GM12878 (cell line): ENCODE measurements at regions not wholly inside any gene's neighbourhood (a gene's known extent, or its start where the extent isn't known, plus 50 kb on each side); places are given as distances from the start of the nearest gene placed in this dataset.

Experiments
- ATAC-seq: fragments of 200-7000 bp; cut with Tn5 transposase; 3 replicates; pipeline ENCODE4 v1.9.1; 2020; ENCODE audit warnings: mild to moderate bottlenecking, moderate library complexity
- BruUV-seq: library from RNA; stranded (reverse); fragments of 400-500 nt; replicated peaks from 2 replicates; lab custom pipeline; 2021; lab: Mats Ljungman, UMichigan
- CTCF ChIA-PET: fragments of 300-600 bp; sonication (Branson Sonifier 250); formaldehyde crosslinking; extraction: SDS; loops from one replicate; lab custom pipeline; 2021; ENCODE audit warnings: inconsistent platforms; lab: Yijun Ruan, JAX
- POLR2A ChIA-PET: fragments of 350-600 bp; formaldehyde crosslinking; extraction: SDS; loops from one replicate; lab custom pipeline; 2021; ENCODE audit warnings: inconsistent platforms; lab: Charles Lee
- RAD21 ChIA-PET: fragments of 300-600 bp; sonication (Branson Sonifier 250); formaldehyde crosslinking; loops from one replicate; lab custom pipeline; 2023; ENCODE audit warnings: antibody characterized with exemption; ENCODE audit not compliant: unreplicated experiment; lab: Charles Lee
- SMC1A ChIA-PET: fragments of 300-600 bp; sonication (Branson Sonifier 250); formaldehyde crosslinking; loops from one replicate; lab custom pipeline; 2023; ENCODE audit not compliant: unreplicated experiment, uncharacterized antibody; lab: Charles Lee
- DNase-seq: peaks from one replicate; pipeline ENCODE4 v3.0.0-alpha.2; 2011; ENCODE audit warnings: low read depth, low spot score
- FAIRE-seq: peaks from 3 replicates; lab custom pipeline; 2011; peaks lifted over from hg19 to GRCh38; lab: Jason Lieb, UNC
- H2AFZ ChIP-seq: 2 replicates; pipeline ENCODE4 v1.6.0; 2011; ENCODE audit warnings: low read depth, low read length, control low read depth; ENCODE audit not compliant: control insufficient read depth
- H3K27ac ChIP-seq: 2 replicates; pipeline ENCODE4 v1.5.1; 2011; ENCODE audit warnings: control low read depth; ENCODE audit not compliant: control insufficient read depth, insufficient read depth
- H3K27me3 ChIP-seq, 2 experiments: replicated peaks in 1 of 2; 2 replicates each; pipeline versions ENCODE4 v1.6.0 to v1.6.1; 2011; ENCODE audit warnings: low read length in 1 of 2; ENCODE audit not compliant: control insufficient read depth in 2 of 2, insufficient read depth in 2 of 2
- H3K36me3 ChIP-seq, 2 experiments: 2 replicates each; pipeline ENCODE4 v1.5.1; 2011; ENCODE audit warnings: low read length in 1 of 2; ENCODE audit not compliant: control insufficient read depth in 2 of 2, insufficient read depth in 2 of 2
- H3K4me1 ChIP-seq: 2 replicates; pipeline ENCODE4 v1.6.1; 2011; ENCODE audit warnings: mild to moderate bottlenecking, low read length, moderate library complexity, mixed read lengths; ENCODE audit not compliant: control insufficient read depth, insufficient read depth
- H3K4me2 ChIP-seq: 2 replicates; pipeline ENCODE4 v1.6.0; 2011; ENCODE audit warnings: control low read depth; ENCODE audit not compliant: control insufficient read depth, insufficient read depth
- H3K4me3 ChIP-seq: fragments of 200-600 bp; sonication (generic); 2 replicates; pipeline ENCODE4 v1.5.1; 2016
- H3K79me2 ChIP-seq: 2 replicates; pipeline ENCODE4 v1.6.0; 2011; ENCODE audit warnings: low read length; ENCODE audit not compliant: control insufficient read depth, insufficient read depth
- H3K9ac ChIP-seq: 2 replicates; pipeline ENCODE4 v1.8.0; 2011; ENCODE audit warnings: low read length, control low read depth, mixed read lengths; ENCODE audit not compliant: control insufficient read depth, insufficient read depth
- H3K9me3 ChIP-seq: replicated peaks from 3 replicates; pipeline ENCODE4 v1.5.1; 2011; ENCODE audit warnings: mild to moderate bottlenecking, low read length; ENCODE audit not compliant: control insufficient read depth, insufficient read depth
- H4K20me1 ChIP-seq: 2 replicates; pipeline ENCODE4 v1.6.0; 2011; ENCODE audit not compliant: control insufficient read depth, insufficient read depth
- BRCA1 ChIP-seq: IDR thresholded peaks from 2 replicates; pipeline ENCODE4 v1.6.1; 2011; ENCODE audit warnings: low read depth, low read length, improper control_type of control experiment
- CBX3 ChIP-seq: fragments of 200-600 bp; sonication (generic); IDR thresholded peaks from 2 replicates; pipeline ENCODE4 v1.6.1; 2016; ENCODE audit warnings: low read depth, borderline replicate concordance
- CBX5 ChIP-seq: sonication (generic); IDR thresholded peaks from 2 replicates; pipeline ENCODE4 v1.6.1; 2016; ENCODE audit warnings: low read depth, moderate library complexity, mild to moderate bottlenecking, inconsistent platforms
- IKZF2 ChIP-seq, 2 experiments: fragments of 450-650 bp; IDR thresholded peaks; 2 replicates each; pipeline ENCODE4 v1.6.1; 2017; ENCODE audit warnings: mild to moderate bottlenecking in 2 of 2, moderate library complexity in 2 of 2
- MXI1 ChIP-seq: fragments of 150-350 bp; IDR thresholded peaks from 2 replicates; pipeline ENCODE4 v1.6.1; 2011; ENCODE audit warnings: low read depth, mild to moderate bottlenecking, inconsistent platforms, low read length, improper control_type of control experiment
- MYB ChIP-seq: fragments of 150-350 bp; IDR thresholded peaks from 2 replicates; pipeline ENCODE4 v1.6.1; 2014; ENCODE audit warnings: mild to moderate bottlenecking, low read depth, low read length, borderline replicate concordance
- NBN ChIP-seq: fragments of 450-650 bp; IDR thresholded peaks from 2 replicates; pipeline ENCODE4 v1.6.1; 2016
- NFIC ChIP-seq: IDR thresholded peaks from 2 replicates; pipeline ENCODE4 v1.6.1; 2012; ENCODE audit warnings: low read depth, mild to moderate bottlenecking, inconsistent platforms, low read length, moderate library complexity
- NFXL1 ChIP-seq: fragments of 450-650 bp; IDR thresholded peaks from 2 replicates; pipeline ENCODE4 v1.6.1; 2017; ENCODE audit warnings: antibody characterized with exemption, mild to moderate bottlenecking, borderline replicate concordance
- NFYB ChIP-seq: IDR thresholded peaks from 2 replicates; pipeline ENCODE4 v1.6.1; 2011; ENCODE audit warnings: low read depth, mild to moderate bottlenecking, low read length, improper control_type of control experiment, moderate library complexity; ENCODE audit not compliant: insufficient read depth
- POLR2AphosphoS5 ChIP-seq: IDR thresholded peaks from 2 replicates; pipeline ENCODE4 v1.6.1; 2011; ENCODE audit warnings: mild to moderate bottlenecking, low read length, inconsistent platforms
- RELA ChIP-seq: fragments of 450-650 bp; IDR thresholded peaks from 2 replicates; pipeline ENCODE4 v1.8.0; 2014; ENCODE audit warnings: borderline replicate concordance; ENCODE audit not compliant: partially characterized antibody
- SMARCA5 ChIP-seq: fragments of 450-650 bp; IDR thresholded peaks from 2 replicates; pipeline ENCODE4 v1.6.1; 2017; ENCODE audit warnings: mild to moderate bottlenecking
- SRF ChIP-seq, 2 experiments: IDR thresholded peaks; 2 replicates each; pipeline ENCODE4 v1.6.1; 2011; ENCODE audit warnings: low read depth in 2 of 2, low read length in 2 of 2, mild to moderate bottlenecking in 1 of 2, moderate library complexity in 1 of 2
- ZBED1 ChIP-seq: IDR thresholded peaks from 2 replicates; pipeline ENCODE4 v1.6.1; 2016; ENCODE audit warnings: borderline replicate concordance
- ZNF24 ChIP-seq: fragments of 450-650 bp; IDR thresholded peaks from 2 replicates; pipeline ENCODE4 v1.6.1; 2017; ENCODE audit warnings: antibody characterized with exemption, mild to moderate bottlenecking
- WGBS: methylation state at CpG from one replicate; pipeline ENCODE4 v1.1.6; 2016; ENCODE audit warnings: low lambda C conversion rate; ENCODE audit not compliant: insufficient replicate concordance, insufficient coverage; ENCODE audit errors: missing lambda C conversion rate; 5-methylcytosine and 5-hydroxymethylcytosine counted together
- in situ Hi-C: fragments of 300-500 bp; cut with MboI; formaldehyde crosslinking; loops from 9 replicates; pipeline ENCODE4 v1.14.3; 2018; ENCODE audit warnings: mixed read lengths
- intact Hi-C: fragments of 100-400 bp; cut with micrococcal nuclease; formaldehyde crosslinking; loops from one replicate; pipeline ENCODE4 v1.14.2; 2022; ENCODE audit not compliant: unreplicated experiment
- TF ChIP-seq, protein P1 (sequence below): fragments of 450-650 bp; IDR thresholded peaks from 2 replicates; pipeline ENCODE4 v1.6.1; 2017; ENCODE audit warnings: mild to moderate bottlenecking, moderate library complexity

- TF ChIP-seq, protein P1, sequence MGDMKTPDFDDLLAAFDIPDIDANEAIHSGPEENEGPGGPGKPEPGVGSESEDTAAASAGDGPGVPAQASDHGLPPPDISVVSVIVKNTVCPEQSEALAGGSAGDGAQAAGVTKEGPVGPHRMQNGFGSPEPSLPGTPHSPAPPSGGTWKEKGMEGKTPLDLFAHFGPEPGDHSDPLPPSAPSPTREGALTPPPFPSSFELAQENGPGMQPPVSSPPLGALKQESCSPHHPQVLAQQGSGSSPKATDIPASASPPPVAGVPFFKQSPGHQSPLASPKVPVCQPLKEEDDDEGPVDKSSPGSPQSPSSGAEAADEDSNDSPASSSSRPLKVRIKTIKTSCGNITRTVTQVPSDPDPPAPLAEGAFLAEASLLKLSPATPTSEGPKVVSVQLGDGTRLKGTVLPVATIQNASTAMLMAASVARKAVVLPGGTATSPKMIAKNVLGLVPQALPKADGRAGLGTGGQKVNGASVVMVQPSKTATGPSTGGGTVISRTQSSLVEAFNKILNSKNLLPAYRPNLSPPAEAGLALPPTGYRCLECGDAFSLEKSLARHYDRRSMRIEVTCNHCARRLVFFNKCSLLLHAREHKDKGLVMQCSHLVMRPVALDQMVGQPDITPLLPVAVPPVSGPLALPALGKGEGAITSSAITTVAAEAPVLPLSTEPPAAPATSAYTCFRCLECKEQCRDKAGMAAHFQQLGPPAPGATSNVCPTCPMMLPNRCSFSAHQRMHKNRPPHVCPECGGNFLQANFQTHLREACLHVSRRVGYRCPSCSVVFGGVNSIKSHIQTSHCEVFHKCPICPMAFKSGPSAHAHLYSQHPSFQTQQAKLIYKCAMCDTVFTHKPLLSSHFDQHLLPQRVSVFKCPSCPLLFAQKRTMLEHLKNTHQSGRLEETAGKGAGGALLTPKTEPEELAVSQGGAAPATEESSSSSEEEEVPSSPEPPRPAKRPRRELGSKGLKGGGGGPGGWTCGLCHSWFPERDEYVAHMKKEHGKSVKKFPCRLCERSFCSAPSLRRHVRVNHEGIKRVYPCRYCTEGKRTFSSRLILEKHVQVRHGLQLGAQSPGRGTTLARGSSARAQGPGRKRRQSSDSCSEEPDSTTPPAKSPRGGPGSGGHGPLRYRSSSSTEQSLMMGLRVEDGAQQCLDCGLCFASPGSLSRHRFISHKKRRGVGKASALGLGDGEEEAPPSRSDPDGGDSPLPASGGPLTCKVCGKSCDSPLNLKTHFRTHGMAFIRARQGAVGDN = no peak
- TF ChIP-seq, all 136 proteins: peak for 0
These were observed 425.8 kb upstream of the POU3F3 start (continued) for GRCh38 chr2:104428155-104428554.

GRCh38 chr2:104429639-104430358 lies 424.1 kb upstream of the POU3F3 start:
- no peaks in the 10 kb centered on the region for H3K79me2 ChIP-seq
- H3K9me3 ChIP-seq = no peaks in the 10 kb centered on the region
- no peak overlapping the region for H3K4me2 ChIP-seq
- no peak overlapping the region for H3K4me3 ChIP-seq
- no peak overlapping the region for H3K9ac ChIP-seq
- no peak for ATAC-seq
- CTCF ChIA-PET = no interaction called here
- FAIRE-seq = no peak
- H3K27me3 ChIP-seq = no peaks in the 10 kb centered on the region
- DNase-seq = no peak
- TF ChIP-seq SMARCA5 (no peak), NFYB (no peak), SRF (IDR thresholded peaks at IDR 0.05; ENCODE audit: low read depth in 2 of 2, low read length in 2 of 2) (no peak), NFXL1 (no peak), MYB (no peak), IKZF2 (IDR thresholded peaks at IDR 0.05) (no peak), RELA (no peak), BRCA1 (no peak), NBN (no peak), NFIC (no peak), ZNF24 (no peak), MXI1 (no peak), POLR2AphosphoS5 (no peak), CBX5 (no peak), ZBED1 (no peak), CBX3 (no peak)
- no TSS peak for BruUV-seq
- intact Hi-C loops = no loop called here
- in situ Hi-C loops = no loop called here
- RAD21 ChIA-PET = no interaction called here
- H2AFZ ChIP-seq = no peak overlapping the region
- SMC1A ChIA-PET = no interaction called here
- H3K4me1 ChIP-seq = no peaks in the 10 kb centered on the region
- no peaks in the 10 kb centered on the region for H3K36me3 ChIP-seq
- WGBS = 29% methylated on average over 8 of the region's 8 CpGs
- no peak overlapping the region for H3K27ac ChIP-seq
- H4K20me1 ChIP-seq = no peaks in the 10 kb centered on the region
- POLR2A ChIA-PET = no interaction called here
